ENCODE measurements at regions not wholly inside any gene's neighbourhood (a gene's known extent, or its start where the extent isn't known, plus 50 kb on each side); places are given as distances from the start of the nearest gene placed in this dataset.

GRCh38 chr11:33475993-33476392 is 218.8 kb downstream of the HIPK3 start:
- Mint-ChIP-seq H3K4me3 (ENCODE audit: unreplicated experiment) (no peak overlapping the region), H3K36me3 (ENCODE audit: unreplicated experiment) (no peaks in the 10 kb centered on the region), H3K9me3 (ENCODE audit: unreplicated experiment) (peaks cover 1% of the 10 kb centered on the region), H3K27me3 (ENCODE audit: unreplicated experiment) (peaks cover 2% of the 10 kb centered on the region), H3K27ac (ENCODE audit: unreplicated experiment) (no peak overlapping the region), H3K4me1 (ENCODE audit: low read depth, unreplicated experiment) (peaks cover 3% of the 10 kb centered on the region)
- TF ChIP-seq, protein P1, sequence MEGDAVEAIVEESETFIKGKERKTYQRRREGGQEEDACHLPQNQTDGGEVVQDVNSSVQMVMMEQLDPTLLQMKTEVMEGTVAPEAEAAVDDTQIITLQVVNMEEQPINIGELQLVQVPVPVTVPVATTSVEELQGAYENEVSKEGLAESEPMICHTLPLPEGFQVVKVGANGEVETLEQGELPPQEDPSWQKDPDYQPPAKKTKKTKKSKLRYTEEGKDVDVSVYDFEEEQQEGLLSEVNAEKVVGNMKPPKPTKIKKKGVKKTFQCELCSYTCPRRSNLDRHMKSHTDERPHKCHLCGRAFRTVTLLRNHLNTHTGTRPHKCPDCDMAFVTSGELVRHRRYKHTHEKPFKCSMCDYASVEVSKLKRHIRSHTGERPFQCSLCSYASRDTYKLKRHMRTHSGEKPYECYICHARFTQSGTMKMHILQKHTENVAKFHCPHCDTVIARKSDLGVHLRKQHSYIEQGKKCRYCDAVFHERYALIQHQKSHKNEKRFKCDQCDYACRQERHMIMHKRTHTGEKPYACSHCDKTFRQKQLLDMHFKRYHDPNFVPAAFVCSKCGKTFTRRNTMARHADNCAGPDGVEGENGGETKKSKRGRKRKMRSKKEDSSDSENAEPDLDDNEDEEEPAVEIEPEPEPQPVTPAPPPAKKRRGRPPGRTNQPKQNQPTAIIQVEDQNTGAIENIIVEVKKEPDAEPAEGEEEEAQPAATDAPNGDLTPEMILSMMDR (IDR thresholded peaks at IDR 0.05; ENCODE audit: partially characterized antibody, unreplicated experiment): no peak
- no peak for DNase-seq

GRCh38 chr11:33474866-33475265 is 217.7 kb downstream of the HIPK3 start:
- no peaks in the 10 kb centered on the region for H3K36me3 Mint-ChIP-seq (ENCODE audit: unreplicated experiment)
- H3K4me3 Mint-ChIP-seq (ENCODE audit: unreplicated experiment): no peak overlapping the region
- peaks cover 1% of the 10 kb centered on the region for H3K9me3 Mint-ChIP-seq (ENCODE audit: unreplicated experiment)
- TF ChIP-seq, protein P1 (IDR thresholded peaks at IDR 0.05; ENCODE audit: partially characterized antibody, unreplicated experiment): no peak
- DNase-seq: no peak
- peaks cover 2% of the 10 kb centered on the region for H3K27me3 Mint-ChIP-seq (ENCODE audit: unreplicated experiment)
- no peak overlapping the region for H3K27ac Mint-ChIP-seq (ENCODE audit: unreplicated experiment)
- H3K4me1 Mint-ChIP-seq (ENCODE audit: low read depth, unreplicated experiment): peaks cover 3% of the 10 kb centered on the region

DNA sequence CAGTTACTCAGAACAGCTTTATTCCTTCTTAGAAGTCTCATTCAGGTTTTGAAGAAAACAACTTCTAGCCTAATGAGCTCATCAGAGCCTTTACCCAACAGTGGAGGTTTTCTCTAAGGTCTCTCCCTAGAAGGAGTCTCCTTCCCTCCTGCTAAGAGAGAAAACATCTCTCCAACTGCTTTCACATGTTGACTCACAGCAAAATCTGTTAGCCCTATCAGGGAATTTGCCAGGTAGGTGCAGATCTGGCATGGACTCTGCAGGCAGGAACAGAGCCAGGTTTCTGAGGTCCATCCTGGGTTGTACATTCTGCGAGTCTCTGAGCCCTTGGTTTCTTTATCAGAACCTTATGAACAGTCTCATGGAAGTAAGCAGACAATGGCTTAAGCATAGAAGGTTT is 214.4 kb downstream of the HIPK3 start:
- no peak overlapping the region for H3K27ac Mint-ChIP-seq (ENCODE audit: unreplicated experiment)
- H3K36me3 Mint-ChIP-seq (ENCODE audit: unreplicated experiment): no peaks in the 10 kb centered on the region
- peaks cover 1% of the 10 kb centered on the region for H3K9me3 Mint-ChIP-seq (ENCODE audit: unreplicated experiment)
- peaks cover 2% of the 10 kb centered on the region for H3K27me3 Mint-ChIP-seq (ENCODE audit: unreplicated experiment)
- no peak for DNase-seq
- no peak overlapping the region for H3K4me3 Mint-ChIP-seq (ENCODE audit: unreplicated experiment)
- peaks cover 3% of the 10 kb centered on the region for H3K4me1 Mint-ChIP-seq (ENCODE audit: low read depth, unreplicated experiment)
- TF ChIP-seq, protein P1 (IDR thresholded peaks at IDR 0.05; ENCODE audit: partially characterized antibody, unreplicated experiment): no peak

- TF ChIP-seq, protein P1 (IDR thresholded peaks at IDR 0.05; ENCODE audit: partially characterized antibody, unreplicated experiment): no peak
- Mint-ChIP-seq H3K4me1 (ENCODE audit: low read depth, unreplicated experiment) (no peaks in the 10 kb centered on the region), H3K27me3 (ENCODE audit: unreplicated experiment) (peaks cover 5% of the 10 kb centered on the region), H3K36me3 (ENCODE audit: unreplicated experiment) (no peaks in the 10 kb centered on the region), H3K4me3 (ENCODE audit: unreplicated experiment) (no peak overlapping the region), H3K27ac (ENCODE audit: unreplicated experiment) (no peak overlapping the region), H3K9me3 (ENCODE audit: unreplicated experiment) (peaks cover 1% of the 10 kb centered on the region)
- DNase-seq: no peak
Measured at GRCh38 chr11:33467966-33468365, 210.8 kb downstream of the HIPK3 start.

DNA sequence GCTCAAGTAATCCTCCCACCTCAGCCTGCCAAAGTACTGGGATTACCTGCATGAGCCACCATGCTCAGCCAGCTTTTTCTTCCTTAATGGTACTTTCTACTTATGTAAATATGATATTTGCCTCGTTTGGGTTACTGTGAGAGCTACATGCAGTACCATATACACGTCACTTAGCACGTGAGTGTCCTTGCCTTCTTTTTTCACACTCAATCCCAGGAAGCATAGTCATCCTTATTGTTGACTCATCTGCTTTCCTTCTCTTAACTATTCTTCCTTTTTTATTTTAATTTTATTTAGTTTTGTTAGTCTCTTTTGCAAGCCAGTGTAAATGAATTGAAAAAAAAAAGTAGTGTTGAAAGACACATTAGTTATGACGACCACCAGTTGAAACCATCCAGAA is 205.9 kb downstream of the HIPK3 start:
- Mint-ChIP-seq H3K4me1 (ENCODE audit: low read depth, unreplicated experiment) (peaks cover 2% of the 10 kb centered on the region), H3K27me3 (ENCODE audit: unreplicated experiment) (peaks cover 6% of the 10 kb centered on the region), H3K4me3 (ENCODE audit: unreplicated experiment) (no peak overlapping the region), H3K27ac (ENCODE audit: unreplicated experiment) (no peak overlapping the region), H3K36me3 (ENCODE audit: unreplicated experiment) (no peaks in the 10 kb centered on the region), H3K9me3 (ENCODE audit: unreplicated experiment) (no peaks in the 10 kb centered on the region)
- no peak for DNase-seq
- TF ChIP-seq, protein P1 (IDR thresholded peaks at IDR 0.05; ENCODE audit: partially characterized antibody, unreplicated experiment): no peak
